GM19328 (cell line): ENCODE measurements at regions not wholly inside any gene's neighbourhood (a gene's known extent, or its start where the extent isn't known, plus 50 kb on each side); places are given as distances from the start of the nearest gene placed in this dataset.

Source experiments
- ATAC-seq: cut with Tn5 transposase; IDR thresholded peaks from one replicate; pipeline ENCODE4 v1.9.1; 2021; ENCODE audit warnings: mild to moderate bottlenecking, moderate library complexity; ENCODE audit not compliant: unreplicated experiment

DNA sequence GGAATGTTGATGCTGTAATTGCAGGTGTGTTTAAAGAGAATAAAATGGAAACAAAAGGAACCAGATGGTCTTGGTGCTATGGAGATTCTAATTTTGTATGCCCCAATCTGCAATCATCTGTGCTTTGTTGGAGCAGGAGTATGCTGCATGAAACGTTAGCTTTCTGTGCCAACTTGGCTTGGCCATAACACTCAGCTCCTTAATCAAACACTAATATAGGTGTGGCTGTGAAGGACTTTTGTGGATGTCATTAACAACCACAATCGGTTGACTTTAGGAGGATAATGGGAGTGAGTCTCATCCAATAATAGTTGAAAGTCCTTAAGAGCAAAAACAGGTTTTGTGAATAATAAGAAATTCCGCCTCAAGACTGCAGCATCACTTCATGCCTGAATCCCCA lies 399.2 kb downstream of the NLGN4X start:
- no peak for ATAC-seq

DNA sequence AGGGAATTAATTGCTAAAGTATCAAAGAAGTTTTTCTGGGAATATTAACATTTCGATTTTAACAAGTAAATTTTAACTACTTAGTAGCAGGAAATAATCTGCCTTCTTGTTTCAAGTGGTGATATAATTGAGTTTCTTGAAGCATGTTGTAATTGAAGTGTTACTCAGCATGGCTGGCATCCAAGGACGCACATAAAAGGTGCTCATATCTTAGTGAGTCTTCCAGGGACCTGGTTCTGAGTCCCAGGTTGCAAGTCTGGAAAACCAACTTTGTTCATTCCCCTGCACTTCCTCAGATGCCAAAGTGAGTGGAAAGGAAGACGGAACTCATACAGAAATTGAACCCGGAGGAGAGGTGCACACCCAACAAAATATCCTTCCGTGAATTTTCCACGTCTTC lies 399.6 kb downstream of the NLGN4X start:
- no peak for ATAC-seq

- ATAC-seq: no peak
Measured at GRCh38 chrX:5823903-5824302, 404.8 kb downstream of the NLGN4X start.

- no peak for ATAC-seq
Measured at GRCh38 chrX:5810636-5811035, 418.0 kb downstream of the NLGN4X start.

- no peak for ATAC-seq
Measured at GRCh38 chrX:5807181-5807580, 421.5 kb downstream of the NLGN4X start.

DNA sequence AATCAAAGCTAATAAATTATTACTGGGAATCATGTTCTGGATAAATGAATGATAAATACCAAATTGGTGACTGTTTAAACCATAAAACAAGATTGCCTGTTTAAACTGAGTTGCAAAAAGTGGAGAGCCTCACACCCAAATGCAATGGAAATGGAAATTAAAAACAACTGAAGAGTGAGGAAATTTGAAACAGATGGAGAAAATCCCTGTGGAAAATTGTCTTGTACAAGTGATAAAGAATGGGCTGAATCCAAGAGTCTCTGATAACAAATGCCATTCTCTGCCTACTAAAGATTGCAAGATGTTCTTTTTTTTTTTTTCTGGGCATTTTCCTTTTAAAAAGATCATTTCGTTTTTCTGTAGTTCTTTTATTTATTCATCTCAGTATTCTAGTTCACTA lies 426.3 kb downstream of the NLGN4X start:
- ATAC-seq: no peak

DNA sequence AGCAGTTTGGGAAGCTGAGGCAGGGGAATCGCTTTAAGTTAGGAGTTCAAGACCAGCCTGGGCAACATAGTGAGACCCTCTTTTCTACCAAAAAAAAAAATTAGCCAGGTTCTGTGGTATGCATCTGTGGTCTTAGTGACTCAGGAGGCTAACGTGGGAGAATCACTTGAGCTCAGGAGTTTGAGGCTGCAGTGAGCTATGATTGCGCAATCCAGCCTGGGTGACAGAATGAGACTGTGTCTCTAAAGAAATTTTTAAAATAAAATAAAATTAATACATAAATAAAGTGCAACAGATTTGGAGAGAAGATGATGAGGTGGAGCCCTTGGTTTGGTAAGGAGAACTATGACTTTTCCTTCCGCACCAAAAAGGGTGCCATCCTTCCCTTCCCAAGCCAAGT lies 436.9 kb downstream of the NLGN4X start:
- no peak for ATAC-seq

GRCh38 chrX:5788910-5789309 lies 439.8 kb downstream of the NLGN4X start:
- no peak for ATAC-seq

- ATAC-seq: no peak
Measured at GRCh38 chrX:5780821-5781220, 447.8 kb downstream of the NLGN4X start.

GRCh38 chrX:5775846-5776430 lies 452.7 kb downstream of the NLGN4X start:
- ATAC-seq: no peak

- no peak for ATAC-seq
Measured at GRCh38 chrX:5774446-5774845, 454.2 kb downstream of the NLGN4X start.

DNA sequence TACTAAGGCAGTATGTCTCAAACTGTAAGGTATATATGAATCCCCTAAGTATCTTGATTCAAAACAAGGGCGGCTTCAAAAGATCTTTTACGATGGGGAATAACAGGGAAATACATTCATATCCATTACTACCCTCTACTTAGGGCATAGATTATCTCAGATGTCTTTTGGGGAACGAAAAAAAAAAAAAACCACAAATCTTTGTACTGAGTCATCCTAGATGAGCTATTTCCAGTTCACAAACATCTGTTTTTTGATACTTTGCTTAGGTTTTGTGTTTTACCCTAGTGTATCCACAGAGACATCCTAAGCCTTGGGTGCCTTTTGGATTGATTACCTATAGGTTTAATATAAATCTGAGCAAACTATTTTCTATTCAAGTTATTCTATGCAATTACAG lies 457.2 kb downstream of the NLGN4X start:
- ATAC-seq: no peak

- ATAC-seq: no peak
Measured at GRCh38 chrX:5756616-5757015, 472.1 kb downstream of the NLGN4X start.

- no peak for ATAC-seq
Measured at GRCh38 chrX:5753291-5753690, 475.4 kb downstream of the NLGN4X start.

DNA sequence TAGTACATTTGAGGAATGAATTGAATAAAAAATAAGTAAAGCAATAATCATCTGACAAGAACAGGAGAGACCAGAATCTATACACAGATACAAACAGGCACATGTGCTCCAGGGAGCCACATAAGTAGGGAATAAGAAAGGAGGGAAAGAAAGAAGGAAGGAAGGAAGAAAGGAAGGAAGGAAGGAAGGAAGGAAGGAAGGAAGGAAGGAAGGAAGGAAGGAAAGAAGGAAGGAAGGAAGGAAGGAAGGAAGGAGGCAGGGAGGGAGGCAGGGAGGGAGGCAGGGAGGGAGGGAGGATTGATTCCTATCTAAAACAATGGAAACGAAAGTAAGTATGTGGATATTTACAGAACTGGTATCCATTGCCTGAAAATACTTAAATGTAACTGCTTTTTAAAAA lies 475.8 kb downstream of the NLGN4X start:
- no peak for ATAC-seq

DNA sequence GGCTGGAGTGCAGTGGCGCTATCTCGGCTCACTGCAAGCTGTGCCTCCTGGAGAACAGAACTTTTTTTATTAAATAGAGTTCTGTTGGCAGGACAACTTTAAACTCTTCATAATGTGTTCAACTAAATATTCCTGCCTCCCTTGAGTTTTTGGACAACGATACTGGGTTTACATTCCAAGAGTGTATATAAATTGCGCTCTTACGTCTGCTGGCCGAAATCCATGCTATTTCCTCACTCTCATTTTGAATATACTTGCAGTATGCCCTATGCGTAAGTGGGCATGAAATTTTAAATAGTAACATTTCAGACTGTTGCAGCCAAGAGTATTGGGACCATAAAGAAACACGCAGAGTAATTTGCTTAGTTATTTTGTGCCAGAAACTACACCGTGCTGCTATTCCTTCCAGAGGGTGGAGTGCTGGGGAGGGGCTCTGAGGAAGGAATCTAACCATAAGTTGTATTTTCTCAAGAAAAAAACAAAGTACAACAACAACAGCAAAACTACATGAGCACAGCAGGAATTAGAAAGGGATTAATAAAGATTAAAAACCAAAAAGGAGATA lies 480.0 kb downstream of the NLGN4X start:
- no peak for ATAC-seq

GRCh38 chrX:5746231-5746630 lies 482.4 kb downstream of the NLGN4X start:
- ATAC-seq: no peak

DNA sequence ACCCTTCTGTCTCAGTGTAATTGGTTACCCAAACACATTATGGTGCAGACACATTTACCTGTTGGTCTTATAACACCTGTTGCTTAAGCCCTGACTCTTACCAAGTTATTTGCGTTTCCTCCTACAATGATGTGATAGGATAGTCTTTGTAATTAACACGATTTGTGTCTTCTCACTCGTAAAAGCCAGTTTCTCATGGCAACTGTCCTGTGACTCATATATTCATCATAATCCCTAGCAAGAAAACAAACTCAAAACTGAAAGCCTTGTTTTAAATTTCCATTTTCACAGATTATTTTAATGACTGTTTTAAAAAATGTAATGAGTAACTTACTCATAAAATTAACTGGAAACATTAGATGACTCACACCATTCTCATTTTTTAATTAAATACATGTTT lies 495.2 kb downstream of the NLGN4X start:
- no peak for ATAC-seq

- no peak for ATAC-seq
Measured at GRCh38 chrX:5730556-5730955, 498.1 kb downstream of the NLGN4X start.

DNA sequence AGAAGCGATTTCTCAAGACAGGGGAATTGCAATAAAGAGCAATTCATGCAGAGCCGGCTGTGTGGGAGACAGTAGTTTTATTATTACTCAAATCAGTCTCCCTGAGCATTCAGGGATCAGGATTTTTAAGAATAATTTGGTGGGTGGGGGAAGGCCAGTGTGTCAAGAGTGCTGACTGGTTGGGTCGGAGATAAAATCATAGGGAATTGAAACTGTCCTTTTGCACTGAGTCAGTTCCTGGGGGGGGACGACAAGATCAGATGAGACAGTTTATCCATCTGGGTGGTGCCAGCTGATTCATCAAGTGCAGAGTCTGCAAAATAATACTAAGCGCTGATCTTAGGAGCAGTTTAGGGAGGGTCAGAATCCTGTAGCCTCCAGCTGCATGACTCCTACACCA lies 502.4 kb downstream of the NLGN4X start:
- no peak for ATAC-seq

DNA sequence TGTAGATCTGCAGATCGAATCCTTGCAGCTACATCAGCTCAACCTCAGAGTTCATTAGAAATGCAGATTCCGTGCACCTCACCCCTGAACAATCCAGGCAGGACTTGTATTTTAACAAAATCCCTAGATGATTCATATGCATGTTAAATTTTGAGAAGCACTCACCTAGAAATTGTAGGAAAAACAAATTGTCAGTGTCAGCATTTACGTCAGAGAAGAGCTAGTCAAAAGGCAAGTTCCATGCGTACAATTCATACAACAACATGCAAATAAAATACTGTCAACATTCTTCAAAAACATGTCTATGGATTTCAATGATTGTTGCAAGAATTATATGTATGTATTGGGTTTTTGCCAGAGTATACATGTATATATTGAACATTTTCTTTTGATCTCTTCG lies 504.5 kb downstream of the NLGN4X start:
- no peak for ATAC-seq

DNA sequence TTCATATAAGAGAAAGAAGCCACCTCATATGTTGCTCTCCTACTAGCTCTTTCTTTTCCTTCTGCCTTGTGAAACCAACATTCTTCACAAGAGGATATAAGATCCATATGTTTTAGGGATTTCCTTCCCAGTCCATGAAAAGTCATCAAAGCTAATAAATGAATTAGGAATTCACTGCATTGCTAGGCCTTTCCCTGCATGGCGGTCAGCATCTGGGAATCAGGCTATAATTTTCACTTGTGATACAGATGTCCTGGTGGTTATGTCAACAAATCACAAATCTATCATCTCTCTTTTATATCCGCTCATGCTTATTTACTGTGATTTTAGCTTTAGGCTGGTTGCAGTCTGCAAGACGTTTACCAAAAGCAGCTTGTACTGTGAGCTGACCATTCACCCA lies 510.0 kb downstream of the NLGN4X start:
- no peak for ATAC-seq

DNA sequence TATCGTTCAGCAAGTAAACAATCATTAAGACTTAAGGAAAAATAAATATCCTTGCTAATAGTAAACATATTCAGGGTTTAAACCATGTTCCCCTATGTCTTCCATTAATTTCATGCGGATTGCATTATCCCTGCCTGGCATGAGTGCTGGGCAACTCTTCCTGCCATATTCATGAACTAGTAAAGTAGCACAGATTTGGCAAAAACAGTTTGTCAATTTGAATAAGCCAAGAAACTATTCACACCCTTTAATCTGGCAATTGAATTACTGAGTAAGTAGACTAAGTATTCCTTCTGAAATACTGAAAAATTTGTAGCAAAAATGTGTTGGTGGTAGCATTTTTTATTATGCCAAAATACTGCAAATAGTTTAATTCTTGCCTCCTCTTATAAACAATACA lies 512.0 kb downstream of the NLGN4X start:
- ATAC-seq: no peak
